M059J (cell line): ENCODE measurements at regions not wholly inside any gene's neighbourhood (a gene's known extent, or its start where the extent isn't known, plus 50 kb on each side); places are given as distances from the start of the nearest gene placed in this dataset.
"Not testable (repeated sequence)": the region's sequence is repeated elsewhere in the genome, so short reads cannot be mapped to it uniquely, and the experiment has no call there.

ENCODE experiments used
- DNase-seq: peaks from one replicate; pipeline ENCODE4 v3.0.0-alpha.2; 2012; ENCODE audit warnings: low read depth

DNA sequence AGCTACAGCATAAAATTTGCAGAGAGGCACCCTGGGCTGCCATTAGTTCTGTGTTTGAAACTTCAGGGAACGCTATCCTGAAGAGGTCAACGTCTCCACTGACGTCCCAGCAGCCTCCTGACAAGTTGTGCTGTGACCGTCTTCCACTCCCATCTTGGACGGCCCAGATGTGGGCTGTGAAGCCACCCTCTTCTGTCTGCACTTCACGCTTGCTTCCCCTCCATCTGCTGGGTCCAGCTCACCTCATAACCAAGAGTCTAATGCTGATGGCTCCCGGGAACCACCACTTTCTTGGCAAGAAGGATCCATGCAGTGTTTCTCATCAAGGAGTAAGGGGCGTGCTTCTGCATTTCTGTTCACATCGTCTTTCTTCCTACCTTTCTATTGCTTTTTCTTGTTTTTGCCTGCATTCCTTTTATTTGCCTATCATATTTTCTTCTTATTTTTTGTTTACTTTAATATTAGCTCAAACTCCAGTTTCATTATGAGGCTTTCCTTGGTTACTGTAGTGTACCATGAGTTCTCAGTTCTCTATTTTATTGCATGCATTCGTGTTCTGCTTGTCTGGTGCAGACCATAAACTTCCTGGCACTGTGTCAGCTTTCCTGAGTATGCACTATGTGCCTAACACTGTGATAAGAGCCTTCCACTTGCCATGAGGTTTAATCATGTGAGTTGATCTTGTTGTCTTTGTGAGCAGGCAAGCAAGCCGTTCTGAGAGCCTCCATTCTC lies 631.8 kb upstream of the RAB6C start:
- DNase-seq, result no peak

DNA sequence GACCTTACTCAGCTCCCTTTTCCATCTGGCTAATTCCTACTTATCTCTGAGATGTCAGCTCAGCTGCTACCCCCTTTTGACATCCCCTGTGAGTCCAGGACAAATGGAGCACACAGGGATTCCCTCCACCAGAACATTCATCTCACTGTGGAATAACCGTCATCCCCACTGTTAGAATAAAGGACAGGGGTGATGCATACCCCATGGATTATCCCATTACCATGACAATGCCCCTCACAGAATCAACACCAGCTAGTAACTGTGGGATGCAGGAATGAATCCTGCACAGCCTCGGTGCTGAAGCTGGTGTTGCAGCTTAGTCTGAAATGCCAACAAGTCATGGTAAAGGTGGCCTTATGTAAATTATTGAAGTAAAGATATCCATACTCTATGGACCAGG lies 624.8 kb upstream of the RAB6C start:
- DNase-seq, result no peak

DNA sequence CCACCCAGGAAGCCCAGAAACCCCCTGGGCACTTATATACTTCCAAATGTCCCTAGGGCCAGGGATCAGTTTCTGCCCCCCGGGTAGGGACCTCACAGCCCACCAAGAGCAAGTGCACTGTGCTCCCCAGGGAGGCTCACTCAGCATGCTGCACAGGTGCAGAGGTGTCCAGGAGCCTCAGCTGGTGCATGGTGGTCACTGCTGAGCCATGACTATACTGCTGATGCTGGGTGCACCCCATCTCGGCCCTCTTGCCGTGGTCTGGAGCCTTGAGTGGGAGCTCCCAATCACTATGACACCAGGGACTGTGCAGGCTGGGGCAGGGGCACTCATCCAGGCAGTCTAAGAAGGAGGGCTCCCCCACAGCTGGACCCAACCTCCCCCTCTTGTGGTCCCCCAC lies 617.8 kb upstream of the RAB6C start:
- no peak for DNase-seq

DNA sequence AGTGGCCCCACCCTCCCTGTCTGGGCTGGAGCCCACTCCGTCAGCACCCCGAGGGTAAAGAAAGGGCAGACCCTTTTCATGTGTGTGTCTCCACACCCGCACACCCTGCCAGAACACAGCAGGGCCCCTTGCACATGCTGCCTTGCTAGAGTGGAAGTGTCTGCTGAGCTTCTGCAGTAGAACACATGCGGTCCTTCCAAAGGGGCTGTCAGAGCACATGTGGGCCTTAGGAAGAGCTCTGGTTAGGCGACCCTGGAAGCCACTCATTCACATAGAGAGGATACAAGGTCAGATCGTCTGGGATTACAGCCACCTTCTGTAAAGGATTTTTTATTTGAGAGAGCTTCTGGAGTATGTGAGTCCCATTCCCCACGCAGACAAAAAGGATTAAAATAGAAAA lies 613.2 kb upstream of the RAB6C start:
- DNase-seq, result no peak

DNA sequence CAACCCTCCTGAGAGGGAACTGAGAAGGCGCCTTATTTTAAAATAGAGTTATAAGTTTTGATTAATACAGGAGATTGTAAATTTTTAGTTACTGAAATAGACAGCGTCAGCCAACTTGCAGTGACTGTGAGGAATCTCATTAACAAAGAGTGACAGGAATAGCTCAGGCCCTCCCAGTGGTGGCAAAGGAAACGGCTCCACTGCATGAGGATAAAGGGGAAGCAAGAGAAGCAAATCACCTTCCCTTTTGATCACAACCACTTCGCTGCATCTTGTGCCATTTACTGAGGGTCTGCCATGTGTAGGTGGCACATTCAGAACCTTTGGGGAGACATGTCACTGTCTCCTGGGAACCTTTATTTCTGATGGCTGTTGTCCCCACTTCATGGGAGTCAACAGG lies 612.4 kb upstream of the RAB6C start:
- no peak for DNase-seq

DNA sequence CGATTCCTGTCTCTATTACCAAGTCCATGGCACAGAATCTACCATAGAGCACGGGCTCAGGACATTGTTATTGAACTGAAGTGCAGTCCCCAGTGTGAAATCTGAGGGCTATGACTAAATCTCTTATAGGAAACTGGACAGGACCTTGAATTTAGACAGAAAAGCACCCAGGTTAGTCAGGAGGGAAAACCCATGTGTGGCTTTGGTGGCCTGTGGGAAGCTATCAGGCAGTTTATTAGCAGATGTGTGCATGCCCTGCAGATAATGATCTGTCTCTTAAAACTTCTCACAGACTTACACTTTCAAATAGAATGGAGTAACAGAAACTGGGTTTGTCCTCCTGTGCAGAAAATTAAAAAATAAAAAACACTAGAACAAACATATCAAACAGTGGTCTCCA lies 610.0 kb upstream of the RAB6C start:
- DNase-seq, result no peak

DNA sequence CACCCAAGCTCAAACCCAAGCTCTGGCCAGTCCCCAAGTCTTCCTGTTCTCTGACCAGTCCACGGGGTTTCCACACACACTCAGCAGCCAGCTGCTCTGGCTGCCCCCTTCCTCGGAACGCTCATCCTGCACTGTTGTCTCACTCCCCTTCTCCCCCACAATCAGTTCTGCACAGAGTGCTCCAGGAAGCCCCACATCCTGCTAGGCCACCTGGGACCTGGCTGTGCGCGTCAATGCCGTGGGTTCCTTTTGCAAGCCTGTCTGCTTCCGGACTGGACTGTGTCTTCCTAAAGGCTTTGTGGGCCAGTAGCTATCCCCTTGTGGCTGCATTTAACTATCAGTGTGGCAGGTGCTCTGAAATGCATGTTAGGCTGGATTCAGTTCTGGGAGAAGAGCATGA lies 605.0 kb upstream of the RAB6C start:
- no peak for DNase-seq

DNA sequence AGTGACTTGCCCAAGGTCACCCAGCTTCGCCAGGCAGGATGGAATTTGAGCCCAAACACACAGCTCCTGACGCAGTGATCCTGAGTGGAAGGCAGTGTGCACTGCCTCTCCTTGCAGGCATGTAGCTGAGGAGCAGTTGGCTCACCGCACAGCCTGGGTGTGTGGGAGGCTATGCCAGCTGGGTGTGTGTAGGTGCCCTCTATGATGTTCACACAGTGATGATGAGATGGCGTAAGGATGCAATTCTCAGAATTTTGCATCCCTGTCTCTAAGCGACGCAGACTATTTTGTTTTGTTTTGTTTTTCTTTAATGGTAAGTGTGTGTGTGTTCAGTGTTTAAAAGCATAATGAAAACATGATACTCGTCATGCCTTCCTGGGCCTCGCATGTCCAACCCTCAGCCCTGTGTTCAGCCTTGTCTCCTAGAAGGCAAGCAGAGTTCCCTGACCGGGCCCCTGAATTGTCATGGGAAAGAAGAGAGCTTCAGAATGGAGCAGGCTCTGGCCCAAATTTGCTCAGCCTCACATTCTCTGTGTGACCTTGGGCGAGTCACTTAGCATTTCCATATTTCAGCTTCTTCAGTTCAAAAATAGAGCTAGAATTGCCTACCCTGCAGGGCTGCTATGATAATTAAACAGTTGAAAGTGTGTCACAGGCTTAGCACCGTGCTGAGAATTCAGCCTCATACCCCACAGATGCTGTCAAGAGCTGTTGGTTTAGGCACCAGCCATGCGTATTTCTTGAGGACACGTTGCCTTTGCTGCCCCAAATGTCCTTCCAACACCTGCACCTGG lies 603.6 kb upstream of the RAB6C start:
- no peak for DNase-seq

DNA sequence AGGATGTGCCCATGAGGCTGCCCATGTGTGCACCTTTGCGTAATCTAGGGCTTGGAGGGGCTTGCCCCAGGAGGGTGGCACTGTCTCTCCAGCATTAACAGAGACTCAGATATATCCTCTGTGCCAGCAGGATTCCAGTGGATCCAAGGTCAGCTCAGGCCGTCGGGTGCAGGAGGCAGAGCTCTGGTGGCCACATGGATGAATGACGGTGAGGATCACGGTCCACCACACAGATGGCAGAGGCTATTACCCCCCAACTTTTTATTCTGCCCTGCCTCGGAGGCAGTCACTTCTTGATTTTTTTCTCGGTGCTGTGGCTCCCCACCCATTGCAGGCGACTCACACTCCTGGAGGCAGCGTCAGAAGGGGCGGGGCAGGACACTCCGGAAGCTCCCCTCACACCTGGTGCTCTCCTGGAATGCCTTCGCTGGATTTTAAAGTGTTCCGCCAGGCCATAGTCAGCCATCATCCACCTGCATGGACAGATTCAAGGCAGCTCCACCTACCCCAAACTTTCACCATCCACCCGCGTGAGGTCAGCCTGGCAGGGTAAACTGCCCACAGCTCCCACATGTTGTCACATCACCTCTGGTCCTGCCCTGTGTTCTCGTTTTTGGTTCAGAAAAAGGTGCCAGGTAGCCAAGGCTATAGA lies 602.9 kb upstream of the RAB6C start:
- no peak for DNase-seq

DNA sequence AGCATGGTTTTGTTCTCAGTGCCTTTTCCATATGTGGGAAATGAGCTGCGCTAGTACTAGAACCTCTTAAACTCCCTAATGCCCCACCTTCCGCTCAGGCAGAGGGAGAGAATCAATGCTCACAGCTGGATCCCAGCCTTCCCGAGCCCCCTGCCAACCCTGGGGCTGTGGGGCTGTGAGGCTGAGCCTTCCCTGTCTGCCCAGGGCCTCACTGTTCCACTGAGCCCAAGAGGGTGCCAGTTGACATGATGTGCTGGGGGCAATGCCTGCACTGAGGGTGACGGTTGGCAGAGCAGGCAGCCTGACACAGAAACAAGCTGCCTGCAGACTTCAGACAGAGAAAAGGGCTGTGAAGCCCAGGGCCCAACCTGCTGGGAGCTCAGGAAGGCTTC lies 602.4 kb upstream of the RAB6C start:
- DNase-seq, result no peak

DNA sequence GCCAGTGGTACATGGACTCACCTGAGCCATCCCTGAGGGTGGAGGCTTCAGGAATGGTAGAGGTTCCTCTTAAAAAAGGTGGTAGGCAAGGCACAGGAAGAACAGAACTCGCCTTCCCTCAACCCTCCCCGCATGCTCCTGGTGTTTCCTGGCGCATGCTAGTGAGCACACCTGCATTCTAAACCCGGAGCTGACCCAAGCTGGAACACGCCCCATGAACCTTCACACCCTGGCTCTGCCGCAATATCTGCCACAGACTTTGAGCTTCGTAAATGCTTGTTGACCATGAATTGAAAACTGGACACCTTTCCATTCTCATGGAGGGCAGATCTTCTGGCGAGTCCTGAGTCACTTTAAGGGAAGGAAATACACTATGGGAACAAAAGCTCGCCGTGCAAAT lies 601.3 kb upstream of the RAB6C start:
- DNase-seq, result no peak

DNA sequence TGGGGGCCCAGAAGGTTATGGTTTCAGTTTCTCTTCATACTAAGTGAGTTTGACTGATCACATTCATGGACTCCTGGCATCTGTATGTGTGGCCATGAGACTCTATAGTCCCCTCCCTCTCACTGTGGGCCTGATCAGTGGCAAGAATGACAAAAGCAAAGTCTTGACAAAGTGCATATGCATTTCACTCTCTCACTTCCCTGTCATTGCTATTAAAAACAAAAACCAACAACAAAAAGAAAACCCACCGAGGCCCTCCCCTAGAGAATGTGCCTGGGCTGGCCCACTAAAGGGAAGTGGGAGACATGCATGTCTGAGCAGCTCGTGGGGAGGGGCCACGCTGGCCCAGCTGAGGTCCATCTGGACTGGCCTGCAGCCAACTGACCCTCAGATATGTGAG lies 600.1 kb upstream of the RAB6C start:
- DNase-seq, result no peak

DNA sequence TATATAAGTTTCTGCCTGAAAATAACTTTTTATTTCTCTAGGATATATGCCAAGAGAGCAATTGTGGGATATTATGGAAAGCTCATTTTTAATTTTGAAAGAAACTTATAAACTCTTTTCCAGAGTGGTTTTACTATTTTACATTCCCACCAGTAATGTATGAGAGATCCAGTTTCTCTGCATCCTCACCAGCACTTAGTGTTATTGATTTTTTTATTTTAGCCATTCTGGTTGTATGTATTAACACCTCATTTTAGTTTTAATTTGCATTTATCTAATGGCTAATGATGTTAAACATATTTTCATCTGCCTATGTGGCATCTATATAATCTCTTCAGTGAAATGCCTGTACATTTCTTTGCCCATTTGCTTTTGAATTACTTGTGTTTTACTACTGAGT lies 597.7 kb upstream of the RAB6C start:
- DNase-seq, result no peak

DNA sequence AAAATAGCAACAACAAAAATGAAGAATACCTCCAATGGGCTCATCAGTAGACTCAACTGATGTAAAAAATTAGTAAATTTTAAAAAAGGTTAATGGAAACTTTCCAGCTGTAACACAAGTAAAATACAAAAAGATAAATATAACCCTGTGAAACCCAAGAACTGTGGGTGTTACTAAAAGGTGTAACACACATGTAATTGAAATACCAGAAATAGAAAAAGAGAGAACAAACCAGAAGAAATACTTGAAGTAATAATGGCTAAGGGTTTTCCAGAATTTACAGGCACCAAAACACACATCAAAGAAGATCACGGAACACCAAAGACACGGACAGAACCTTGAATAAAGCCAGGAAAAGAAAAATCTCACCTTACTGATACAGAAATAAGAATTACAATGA lies 590.6 kb upstream of the RAB6C start:
- no peak for DNase-seq

DNA sequence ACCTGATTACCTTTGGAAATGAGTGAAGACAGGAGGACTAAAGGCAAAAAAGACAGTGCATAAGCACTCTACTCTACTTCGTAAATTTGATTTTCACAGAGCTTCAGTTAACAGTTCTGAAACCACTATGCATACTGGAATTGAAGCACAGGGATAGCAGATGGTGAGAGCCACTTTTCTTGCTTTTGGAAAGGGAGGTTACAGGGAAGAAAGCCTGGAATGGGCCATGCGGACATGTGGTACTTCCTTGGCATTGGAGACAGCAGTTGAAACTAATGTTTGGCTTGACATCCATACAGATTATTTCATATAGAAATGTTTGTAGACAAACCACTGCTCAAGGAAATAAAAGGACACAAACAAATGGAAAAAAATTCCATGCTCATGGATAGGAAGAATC lies 585.6 kb upstream of the RAB6C start:
- DNase-seq, result no peak

DNA sequence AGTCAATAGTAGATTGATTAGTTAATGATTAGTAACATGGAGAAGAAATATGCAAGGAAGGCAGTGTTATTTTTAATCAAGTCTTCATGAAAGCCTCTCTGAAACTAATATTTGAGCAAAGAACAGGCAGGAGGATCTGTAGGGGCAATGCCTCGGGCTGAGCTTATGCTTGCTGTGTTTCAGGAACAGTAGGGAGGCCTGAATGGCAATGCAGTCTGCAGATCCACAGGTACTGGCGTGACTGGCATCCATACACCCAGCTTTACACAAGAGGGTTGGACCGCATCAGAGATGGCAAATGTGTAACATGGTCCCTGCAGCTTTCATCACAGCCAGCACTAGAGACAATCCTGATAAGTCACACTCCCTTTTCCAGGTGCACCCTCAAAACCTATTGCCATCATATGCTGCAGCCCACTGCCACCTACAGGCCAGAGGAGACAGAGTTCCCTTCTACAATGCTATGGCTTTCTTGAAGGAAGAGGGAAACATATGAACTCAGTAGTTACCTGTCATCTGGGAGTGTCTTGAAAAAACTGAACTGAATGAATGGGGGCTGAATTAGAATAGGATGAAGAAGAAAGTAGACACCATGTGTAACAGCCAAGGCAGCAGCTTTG lies 582.4 kb upstream of the RAB6C start:
- peak; percentile 19 for DNase-seq

DNA sequence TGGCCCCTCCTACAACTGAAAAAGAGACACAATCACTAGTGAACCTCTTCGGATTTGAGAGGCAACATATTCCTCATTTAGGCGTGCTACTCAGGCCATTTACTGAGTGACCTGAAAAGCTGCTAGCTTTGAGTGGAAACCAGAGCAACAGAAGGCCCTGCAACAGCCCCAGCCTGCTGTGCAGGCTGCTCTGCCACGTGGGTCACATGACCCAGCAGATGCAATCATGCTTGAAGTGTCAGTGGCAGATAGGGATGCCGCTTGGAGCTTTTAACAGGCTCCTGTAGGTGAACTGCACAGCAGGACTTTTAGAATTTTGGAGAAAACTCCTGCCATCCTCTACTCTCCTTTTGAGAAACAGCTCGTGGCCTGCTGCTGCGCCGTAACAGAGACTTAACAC lies 578.6 kb upstream of the RAB6C start:
- no peak for DNase-seq

DNA sequence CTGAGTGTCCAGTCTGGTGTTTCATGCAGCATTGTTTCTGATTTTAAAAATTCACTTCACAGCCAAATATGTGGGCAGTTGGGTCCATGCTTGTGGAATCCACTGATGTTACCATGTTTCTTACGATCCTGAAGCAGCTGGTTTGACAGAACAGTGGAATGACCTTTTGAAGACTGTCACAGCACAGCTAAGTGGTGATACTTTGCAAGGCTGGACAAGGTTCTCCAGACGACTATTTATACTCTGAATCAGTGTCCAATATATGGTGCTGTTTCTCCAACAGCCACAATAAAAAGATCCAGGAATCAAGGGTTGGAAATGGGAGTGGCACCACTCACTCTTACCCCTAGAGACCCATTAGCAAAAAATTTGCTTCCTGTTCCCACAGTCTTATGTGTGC lies 577.4 kb upstream of the RAB6C start:
- no peak for DNase-seq

DNA sequence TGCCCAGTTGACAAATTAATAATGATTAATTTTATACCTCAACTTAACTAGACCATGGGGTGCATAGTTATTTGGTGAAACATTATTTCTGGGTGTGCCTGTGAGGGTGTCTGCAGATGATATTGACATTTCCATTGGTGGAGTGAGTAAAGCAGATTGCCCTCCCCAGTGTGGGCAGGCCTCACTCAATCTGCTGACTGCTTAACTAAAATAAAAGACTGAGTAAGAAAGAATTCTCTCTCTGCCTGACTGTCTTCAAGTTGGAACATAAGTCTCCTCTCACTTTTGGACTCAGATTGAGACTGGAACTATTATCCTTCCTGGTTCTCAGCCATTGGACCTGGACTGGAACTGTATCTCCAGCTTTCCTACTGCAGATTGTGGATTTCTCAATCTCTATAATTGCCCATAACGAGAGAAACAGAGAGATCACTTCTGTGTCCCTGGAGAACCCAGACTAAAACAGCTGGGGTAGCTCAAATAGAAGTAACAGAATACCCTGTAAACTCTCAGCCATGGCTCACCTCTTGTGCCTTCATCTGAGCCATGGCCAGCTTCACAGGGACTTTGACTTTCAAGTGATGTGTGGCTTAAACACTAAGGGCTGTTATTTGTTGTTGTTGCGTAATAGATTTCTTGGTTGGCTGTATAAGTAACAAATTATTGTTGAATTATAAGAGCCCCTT lies 575.3 kb upstream of the RAB6C start:
- no peak for DNase-seq

DNA sequence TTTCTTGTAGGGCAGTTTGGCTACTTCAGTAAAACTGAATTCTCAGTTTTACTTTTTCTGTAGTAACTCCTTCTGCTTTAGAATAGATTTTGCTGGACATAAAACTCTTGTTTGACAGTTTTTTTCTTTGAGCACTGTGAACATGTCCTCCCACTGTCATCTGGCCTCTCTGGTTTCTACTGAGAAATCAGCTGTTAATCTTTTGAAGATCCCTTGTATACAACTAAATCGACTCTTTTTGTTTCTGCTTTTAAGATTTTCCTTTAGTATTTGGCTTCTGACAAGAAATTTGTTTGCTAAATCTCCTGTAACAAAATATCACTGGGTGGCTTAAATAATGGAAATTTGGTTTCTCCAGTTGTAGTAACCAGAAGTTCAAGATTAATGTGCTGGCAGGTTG lies 570.9 kb upstream of the RAB6C start:
- no peak for DNase-seq

DNA sequence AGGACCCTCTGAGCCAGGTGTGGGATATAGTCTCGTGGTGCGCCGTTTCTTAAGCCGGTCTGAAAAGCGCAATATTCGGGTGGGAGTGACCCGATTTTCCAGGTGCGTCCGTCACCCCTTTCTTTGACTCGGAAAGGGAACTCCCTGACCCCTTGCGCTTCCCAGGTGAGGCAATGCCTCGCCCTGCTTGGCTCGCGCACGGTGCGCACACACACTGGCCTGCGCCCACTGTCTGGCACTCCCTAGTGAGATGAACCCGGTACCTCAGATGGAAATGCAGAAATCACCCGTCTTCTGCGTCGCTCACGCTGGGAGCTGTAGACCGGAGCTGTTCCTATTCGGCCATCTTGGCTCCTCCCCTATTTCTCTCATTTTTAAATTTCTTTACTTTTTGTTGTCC lies 562.4 kb upstream of the RAB6C start:
- DNase-seq, result not testable (repeated sequence)

DNA sequence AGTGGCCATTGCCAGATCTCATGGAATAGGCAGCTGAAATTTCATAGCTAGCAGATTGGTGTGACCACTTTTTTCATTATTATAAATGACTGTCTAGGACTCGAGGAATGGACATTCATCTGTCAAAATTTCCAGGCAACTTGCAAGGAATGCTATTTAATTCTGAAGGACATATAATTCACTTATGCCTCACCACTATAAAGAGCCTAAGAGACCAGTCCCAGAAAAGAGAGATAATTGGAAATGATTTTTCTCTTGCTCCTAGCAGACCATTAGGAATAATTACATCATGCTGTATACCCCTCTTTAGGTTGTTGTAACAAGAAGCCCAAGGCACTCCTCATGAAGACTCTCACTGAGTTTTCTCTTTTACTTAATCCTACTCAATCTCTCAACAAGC lies 557.4 kb upstream of the RAB6C start:
- DNase-seq, result no peak
